8988T (cell line): ENCODE measurements at regions not wholly inside any gene's neighbourhood (a gene's known extent, or its start where the extent isn't known, plus 50 kb on each side); places are given as distances from the start of the nearest gene placed in this dataset.

Experiments
- DNase-seq: peaks from one replicate; pipeline ENCODE4 v3.0.0; 2011

DNA sequence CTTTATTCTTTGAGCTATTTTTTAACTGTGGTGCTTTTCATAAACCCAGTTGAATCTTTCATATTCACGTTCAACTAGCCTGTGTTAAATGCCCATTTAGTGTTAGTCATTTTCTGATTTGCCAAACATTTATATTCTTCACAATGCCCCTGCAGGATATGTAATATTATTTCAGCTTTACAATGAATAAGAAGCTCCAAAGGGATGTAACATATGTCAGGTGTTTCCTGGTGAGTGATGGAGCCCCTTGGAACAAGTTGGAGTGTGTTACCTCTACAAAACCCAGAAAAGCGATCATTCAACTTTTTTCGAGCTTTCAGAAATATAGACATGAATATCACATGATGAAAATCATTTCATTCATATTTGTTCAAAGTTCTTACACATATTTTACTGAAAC, 471.0 kb upstream of the CDH2 start:
- no peak for DNase-seq

- no peak for DNase-seq
Measured at GRCh38 chr18:28637897-28638296, 461.0 kb upstream of the CDH2 start.

DNA sequence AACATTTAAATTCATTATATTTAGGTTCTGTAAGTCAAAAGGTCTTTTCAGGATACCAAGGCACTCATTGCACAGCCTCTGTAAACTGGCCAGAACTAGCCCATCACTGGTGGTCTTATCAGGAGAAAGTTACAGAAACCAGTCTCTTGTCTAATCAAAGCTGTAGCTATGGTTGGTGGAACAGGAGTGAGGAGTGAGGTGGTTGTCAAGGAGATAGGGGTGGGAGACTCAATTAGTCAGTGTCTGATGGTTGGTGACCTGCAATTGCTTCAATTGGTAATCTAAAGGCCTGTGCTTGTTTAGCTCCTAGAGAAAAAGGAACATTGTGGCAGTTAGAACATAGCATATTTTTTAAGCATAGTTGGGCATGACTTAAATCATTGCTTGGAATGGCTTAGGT, 458.6 kb upstream of the CDH2 start:
- DNase-seq, result no peak

- no peak for DNase-seq
Measured at GRCh38 chr18:28626756-28627155, 449.8 kb upstream of the CDH2 start.

- no peak for DNase-seq
Measured at GRCh38 chr18:28607991-28608390, 431.1 kb upstream of the CDH2 start.

DNA sequence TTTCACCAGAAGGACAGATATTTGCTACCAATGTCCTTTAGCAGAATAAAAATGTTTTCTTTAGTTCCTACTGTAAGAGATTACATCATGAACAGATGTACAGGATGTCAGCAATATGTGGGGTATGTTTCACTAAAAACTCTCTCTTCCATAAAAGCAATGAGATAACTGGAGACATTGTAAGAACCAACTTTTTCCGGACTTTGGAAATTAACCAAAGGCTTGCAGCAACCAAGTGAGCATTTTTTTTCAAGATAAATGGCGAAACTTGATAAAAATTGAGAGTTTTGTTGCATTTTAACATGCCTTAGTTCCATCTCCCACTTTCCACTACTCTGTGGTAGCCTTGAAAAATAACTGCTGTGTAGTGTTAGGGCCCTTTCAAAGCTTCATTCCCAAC, 429.8 kb upstream of the CDH2 start:
- no peak for DNase-seq

DNA sequence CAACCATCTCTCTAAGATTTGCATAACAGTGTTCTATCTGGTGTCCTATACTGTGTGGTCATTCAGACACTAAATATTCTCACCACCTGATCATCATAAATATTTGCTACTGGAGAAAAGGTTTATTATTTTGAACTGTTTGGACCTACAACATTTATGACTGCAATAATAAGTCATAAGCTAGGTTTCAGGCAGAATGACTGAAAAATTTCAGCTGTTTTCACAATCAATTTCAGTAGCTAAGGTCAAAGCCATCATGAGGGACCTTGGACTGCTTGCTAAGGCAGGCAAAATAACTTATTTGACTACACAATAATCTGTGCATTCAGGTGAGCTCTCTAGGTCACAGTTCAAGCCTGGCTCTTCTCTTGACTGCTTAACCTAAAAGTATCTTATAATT, 425.5 kb upstream of the CDH2 start:
- DNase-seq, result no peak

- DNase-seq, result no peak
Measured at GRCh38 chr18:28594034-28594433, 417.1 kb upstream of the CDH2 start.

DNA sequence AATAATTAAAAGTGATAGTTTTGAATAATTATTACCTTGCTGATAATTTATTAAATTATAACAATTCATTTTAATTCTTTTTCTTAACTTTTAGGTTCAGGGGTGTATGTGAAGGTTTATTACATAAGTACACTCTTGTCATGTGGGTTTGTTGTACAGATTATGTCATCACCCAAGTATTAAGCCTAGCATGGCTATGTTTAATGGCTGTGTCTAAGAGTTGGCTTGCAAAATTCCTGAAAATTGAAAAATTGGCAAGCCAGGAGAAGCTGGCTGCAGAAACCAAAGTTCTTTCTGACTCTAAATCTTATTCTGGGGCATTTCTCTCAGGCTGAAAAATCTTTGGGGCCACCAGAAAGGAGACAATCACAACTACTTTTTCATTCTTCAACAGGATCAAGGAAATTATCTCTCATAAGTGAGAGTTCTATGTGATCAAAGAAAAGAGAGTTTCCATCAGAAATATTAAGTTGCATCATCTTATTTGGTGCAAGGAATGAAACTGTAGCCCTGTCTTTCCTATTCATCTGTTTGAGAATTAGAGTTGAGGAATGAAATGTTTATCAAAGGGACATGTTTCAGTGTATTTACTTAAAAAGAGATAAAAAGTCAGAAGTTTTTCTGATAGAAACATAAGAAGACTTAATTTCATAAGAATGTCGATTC, 412.1 kb upstream of the CDH2 start:
- no peak for DNase-seq

GRCh38 chr18:28584731-28585130, 407.8 kb upstream of the CDH2 start:
- no peak for DNase-seq

- no peak for DNase-seq
Measured at GRCh38 chr18:28582724-28583123, 405.8 kb upstream of the CDH2 start.

- no peak for DNase-seq
Measured at GRCh38 chr18:28581521-28582071, 404.7 kb upstream of the CDH2 start.

GRCh38 chr18:28576941-28577340, 400.0 kb upstream of the CDH2 start:
- no peak for DNase-seq

DNA sequence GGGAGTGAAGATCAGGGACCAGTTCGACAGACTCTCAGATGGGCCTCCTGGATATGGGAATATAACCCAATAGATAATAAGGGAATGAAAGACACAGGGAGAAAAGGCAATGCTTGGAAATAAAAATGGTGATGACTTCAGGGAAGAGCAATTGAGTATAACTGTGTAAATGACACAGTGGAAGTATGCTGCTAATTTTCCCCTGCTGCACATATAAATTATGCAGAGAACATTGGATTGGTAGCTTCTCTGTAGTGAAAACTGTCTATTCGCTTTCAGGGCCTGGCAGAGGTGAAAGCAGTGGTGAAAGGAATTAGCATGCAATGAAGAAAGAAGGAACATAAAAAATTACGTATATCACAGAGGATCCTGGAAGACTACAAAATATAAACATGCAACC, 398.2 kb upstream of the CDH2 start:
- DNase-seq, result no peak

DNA sequence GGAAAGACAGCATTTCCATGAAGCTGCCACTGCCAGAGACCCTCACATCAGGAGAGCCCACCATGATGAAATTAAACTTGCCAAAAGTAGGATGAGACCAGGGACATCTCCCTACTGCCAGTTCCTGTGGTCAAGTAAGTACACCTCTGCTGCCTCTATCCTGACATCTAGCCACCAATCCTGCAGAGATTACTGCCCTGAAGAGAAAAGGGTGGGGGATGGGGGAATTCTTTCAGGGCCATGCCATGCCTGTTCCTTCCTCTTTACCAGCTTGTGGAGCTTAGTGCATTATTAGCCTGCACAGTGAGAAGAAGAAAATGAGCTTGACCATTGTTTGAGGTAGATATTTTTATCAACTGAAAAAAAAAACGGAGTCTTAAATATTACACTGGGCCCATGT, 397.2 kb upstream of the CDH2 start:
- DNase-seq, result no peak

- DNase-seq, result no peak
Measured at GRCh38 chr18:28571929-28572328, 395.0 kb upstream of the CDH2 start.

DNA sequence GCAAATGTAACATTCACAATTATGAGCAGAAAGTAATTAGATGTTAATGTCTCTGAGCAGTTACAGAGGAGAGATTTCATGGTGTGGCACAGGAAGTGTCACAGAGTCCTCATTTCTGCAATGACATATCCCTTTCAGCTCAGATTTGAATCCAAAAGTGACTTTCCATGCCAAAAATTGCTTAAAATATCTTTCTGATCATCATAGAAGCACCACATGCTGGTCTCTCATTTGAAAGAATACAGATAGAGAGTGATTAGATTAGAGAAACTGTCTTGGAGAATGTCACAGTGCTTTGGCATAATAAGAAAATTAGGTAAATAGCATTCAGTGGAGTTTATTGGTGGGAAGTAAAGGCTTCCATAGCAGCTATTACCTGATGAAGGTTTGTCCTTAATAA, 383.4 kb upstream of the CDH2 start:
- no peak for DNase-seq

GRCh38 chr18:28559511-28559910, 382.6 kb upstream of the CDH2 start:
- DNase-seq, result no peak

DNA sequence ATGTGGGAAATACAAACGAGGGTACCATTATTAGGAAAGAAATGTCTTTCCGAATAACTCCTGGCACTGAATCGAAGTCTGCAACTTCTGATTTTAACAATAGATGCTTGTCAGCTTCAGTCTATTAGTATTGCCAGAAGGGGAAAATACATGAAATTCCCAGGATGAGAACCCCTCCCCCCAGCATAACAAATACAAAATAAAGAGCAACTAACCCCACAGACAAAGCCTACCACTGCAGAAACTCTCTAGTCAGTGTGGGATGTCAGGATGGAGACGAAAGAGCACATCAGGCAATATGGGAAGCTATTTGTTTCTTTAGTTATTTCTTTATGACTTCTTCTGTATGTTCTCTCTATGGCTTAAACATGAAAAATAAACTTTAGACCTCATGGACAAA, 365.0 kb upstream of the CDH2 start:
- no peak for DNase-seq

DNA sequence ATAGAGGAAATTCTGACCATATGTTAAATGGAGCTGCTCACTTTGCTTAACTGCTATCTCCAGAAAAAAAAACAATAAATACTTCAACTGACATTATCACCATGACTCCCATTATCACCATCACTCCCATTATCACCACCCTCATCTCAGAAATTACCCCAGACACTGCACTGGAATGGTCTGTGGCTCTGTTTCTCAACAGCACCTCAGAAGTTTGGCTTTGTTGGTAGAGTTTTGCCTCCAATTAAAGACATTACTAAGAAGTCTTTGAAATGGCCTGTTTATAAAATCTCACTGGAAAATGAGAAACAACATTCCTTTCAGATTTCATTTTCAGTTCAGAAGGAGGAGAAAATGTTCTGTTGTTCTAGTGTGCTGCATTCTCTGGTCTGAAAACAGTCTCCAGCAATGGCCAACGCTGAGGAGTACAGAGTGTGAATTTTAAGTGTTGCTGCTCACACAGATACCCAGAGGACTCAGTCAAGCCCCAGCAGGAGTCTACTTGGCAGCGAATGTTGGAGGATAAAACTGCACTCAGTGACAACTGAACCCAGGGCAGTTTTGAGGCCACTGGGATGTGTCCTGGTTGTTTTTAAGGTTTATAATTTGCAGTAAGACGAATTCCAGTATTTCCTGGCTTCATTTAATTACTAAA, 364.5 kb upstream of the CDH2 start:
- no peak for DNase-seq

- DNase-seq, result no peak
Measured at GRCh38 chr18:28529644-28530043, 352.7 kb upstream of the CDH2 start.

- no peak for DNase-seq
Measured at GRCh38 chr18:28526196-28526595, 349.3 kb upstream of the CDH2 start.

- DNase-seq, result no peak
Measured at GRCh38 chr18:28523758-28524475, 347.0 kb upstream of the CDH2 start.

DNA sequence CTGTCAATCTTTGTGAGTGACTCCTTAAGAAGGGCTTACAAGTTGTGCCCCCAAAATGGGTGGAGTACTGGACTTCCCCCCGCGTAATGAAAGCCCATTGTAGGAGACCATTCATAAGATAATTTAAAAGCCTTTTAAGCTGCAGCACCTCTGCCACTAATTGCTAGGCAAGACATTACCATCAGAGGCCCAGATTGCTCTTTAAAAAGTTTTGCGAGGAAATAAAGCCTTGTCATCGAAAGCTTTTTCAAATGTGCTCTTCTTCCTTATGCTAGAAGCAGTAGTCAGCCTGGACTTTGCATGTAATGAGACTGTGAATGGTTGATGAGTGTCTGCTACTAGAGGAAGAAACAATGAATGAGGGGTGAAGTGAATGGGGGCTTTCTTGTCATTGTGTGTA, 345.3 kb upstream of the CDH2 start:
- no peak for DNase-seq
